Peyer's patch (tissue), 4 donors: ENCODE measurements at regions not wholly inside any gene's neighbourhood (a gene's known extent, or its start where the extent isn't known, plus 50 kb on each side); places are given as distances from the start of the nearest gene placed in this dataset.

Source experiments
- POLR2A ChIP-seq, 2 donors: fragments of 450-650 bp; IDR thresholded peaks; one replicate each; pipeline ENCODE4 v1.5.1; 2017; ENCODE audit warnings: antibody characterized with exemption in 2 of 2, mild to moderate bottlenecking in 2 of 2, moderate library complexity in 2 of 2
- TF ChIP-seq, protein P1 (sequence below), 6 experiments: fragments of 450-650 bp in 4 of 6; fragments of 200-600 bp in 2 of 6; sonication (generic) in 1 of 6; IDR thresholded peaks; one replicate each; pipeline ENCODE4 v1.5.1; 2017 to 2019; ENCODE audit warnings: antibody characterized with exemption in 6 of 6, mild to moderate bottlenecking in 3 of 6, moderate library complexity in 1 of 6

DNA sequence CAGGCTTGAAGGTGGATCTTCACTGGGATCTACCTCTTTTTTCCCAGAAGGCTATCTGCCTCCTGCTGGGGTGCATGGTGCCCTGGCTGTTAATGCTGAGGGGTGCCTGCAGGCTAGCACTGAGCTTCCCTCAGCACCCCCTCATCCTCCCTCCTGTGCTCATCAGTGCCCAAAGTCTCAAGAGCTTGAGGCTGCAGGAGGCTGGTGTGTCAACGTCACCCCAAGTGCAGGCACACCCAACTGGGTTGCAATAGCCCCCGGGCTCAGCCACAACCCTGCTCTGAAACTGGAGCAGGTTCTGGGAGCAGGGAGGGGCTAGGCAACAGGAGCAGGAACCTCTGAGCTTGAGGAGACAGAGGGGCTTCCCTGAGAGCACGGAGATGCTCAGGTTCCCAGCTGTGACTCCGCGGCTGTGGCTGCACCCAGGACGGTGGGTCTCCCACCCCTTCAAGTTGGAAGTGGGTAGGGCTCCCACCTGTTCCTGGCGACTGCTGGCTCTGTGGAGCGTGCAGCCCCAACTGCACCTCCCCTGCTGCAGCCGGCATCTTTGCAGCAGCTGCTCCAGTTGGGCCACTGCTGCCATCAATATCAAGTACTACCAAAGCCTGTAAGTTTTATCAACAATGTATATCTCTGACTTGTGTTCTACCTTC is 1266.6 kb upstream of the C9orf72 start:
- TF ChIP-seq, protein P1, sequence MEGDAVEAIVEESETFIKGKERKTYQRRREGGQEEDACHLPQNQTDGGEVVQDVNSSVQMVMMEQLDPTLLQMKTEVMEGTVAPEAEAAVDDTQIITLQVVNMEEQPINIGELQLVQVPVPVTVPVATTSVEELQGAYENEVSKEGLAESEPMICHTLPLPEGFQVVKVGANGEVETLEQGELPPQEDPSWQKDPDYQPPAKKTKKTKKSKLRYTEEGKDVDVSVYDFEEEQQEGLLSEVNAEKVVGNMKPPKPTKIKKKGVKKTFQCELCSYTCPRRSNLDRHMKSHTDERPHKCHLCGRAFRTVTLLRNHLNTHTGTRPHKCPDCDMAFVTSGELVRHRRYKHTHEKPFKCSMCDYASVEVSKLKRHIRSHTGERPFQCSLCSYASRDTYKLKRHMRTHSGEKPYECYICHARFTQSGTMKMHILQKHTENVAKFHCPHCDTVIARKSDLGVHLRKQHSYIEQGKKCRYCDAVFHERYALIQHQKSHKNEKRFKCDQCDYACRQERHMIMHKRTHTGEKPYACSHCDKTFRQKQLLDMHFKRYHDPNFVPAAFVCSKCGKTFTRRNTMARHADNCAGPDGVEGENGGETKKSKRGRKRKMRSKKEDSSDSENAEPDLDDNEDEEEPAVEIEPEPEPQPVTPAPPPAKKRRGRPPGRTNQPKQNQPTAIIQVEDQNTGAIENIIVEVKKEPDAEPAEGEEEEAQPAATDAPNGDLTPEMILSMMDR (IDR thresholded peaks at IDR 0.05): no peak
- no peak for TF ChIP-seq POLR2A (IDR thresholded peaks at IDR 0.05)
